ENCODE measurements at regions not wholly inside any gene's neighbourhood (a gene's known extent, or its start where the extent isn't known, plus 50 kb on each side); places are given as distances from the start of the nearest gene placed in this dataset.

DNA sequence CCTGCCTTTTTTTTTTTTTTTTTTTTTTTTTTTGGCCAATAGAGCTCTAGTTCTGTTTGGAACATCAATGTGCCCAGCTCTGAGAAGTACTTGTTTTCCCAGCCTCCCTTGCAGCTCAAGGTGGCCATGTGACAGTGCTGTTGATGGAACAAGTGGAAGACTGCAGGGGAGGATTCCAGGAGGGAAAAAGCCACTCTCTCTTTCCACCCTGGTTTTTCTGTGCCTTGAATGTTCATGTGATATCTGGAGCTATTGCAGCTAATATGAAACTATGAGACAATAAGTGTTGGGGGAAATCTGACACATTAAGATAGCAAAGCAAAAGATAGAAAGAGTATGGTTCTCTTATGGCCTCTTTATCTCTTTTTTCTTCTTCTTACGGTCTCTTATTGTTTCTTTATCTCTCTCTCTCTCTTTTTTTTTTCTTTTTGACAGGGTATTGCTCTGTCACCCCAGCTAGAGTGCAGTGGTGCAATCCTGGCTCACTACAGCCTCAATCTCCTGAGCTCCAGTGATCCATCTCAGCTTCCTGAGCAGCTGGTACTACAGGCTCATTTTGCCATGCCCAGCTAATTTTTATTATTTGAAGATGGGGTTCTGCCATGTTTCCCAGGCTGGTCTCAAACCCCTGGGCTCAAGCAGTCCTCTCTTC is 192.0 kb upstream of the LNX1 start:
- H3K9me3 ChIP-seq: no peaks in the 10 kb centered on the region
- TF ChIP-seq, protein P1, sequence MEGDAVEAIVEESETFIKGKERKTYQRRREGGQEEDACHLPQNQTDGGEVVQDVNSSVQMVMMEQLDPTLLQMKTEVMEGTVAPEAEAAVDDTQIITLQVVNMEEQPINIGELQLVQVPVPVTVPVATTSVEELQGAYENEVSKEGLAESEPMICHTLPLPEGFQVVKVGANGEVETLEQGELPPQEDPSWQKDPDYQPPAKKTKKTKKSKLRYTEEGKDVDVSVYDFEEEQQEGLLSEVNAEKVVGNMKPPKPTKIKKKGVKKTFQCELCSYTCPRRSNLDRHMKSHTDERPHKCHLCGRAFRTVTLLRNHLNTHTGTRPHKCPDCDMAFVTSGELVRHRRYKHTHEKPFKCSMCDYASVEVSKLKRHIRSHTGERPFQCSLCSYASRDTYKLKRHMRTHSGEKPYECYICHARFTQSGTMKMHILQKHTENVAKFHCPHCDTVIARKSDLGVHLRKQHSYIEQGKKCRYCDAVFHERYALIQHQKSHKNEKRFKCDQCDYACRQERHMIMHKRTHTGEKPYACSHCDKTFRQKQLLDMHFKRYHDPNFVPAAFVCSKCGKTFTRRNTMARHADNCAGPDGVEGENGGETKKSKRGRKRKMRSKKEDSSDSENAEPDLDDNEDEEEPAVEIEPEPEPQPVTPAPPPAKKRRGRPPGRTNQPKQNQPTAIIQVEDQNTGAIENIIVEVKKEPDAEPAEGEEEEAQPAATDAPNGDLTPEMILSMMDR (IDR thresholded peaks at IDR 0.05): no peak
- no peak overlapping the region for H3K27ac ChIP-seq
- no peaks in the 10 kb centered on the region for H3K36me3 ChIP-seq
- H3K4me3 ChIP-seq: no peak overlapping the region
- 23 to 71% methylated on average over 1 of the region's 1 CpG for whole genome bisulfite sequencing, 2 donors
- ATAC-seq (no peak), DNase-seq (no peak)
- intact Hi-C loops (cut with DNase I): no loop called here
- H3K4me1 ChIP-seq: peaks cover 0 to 9% (median 0%) of the 10 kb centered on the region in 9 donors
- peaks cover 0 to 7% (median 5%) of the 10 kb centered on the region in 7 donors for H3K27me3 ChIP-seq

DNA sequence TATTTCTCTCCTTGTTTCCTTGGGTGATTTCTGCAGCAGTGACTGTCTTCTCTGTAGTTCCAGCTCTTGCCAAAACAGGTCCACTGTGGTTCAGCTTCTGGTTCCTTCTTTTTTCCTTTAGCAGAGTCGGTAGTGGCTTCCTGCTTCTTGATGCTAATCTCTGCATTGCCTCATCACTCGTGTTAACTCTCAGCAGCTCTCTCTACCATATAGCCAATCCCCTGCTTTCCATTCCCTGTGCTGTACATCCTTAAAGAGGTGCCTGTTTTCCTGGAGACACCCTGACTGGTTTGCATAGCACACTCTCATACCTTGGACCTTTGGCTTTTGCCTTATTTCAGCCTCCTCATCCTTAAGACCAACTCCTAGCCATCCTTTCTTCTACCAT is 191.2 kb upstream of the LNX1 start:
- intact Hi-C loops (cut with DNase I): no loop called here
- DNase-seq (no peak), ATAC-seq (no peak)
- no peaks in the 10 kb centered on the region for H3K36me3 ChIP-seq
- no peak overlapping the region for H3K4me3 ChIP-seq
- H3K4me1 ChIP-seq: peaks cover 0 to 9% (median 0%) of the 10 kb centered on the region in 9 donors
- H3K27ac ChIP-seq: no peak overlapping the region
- H3K27me3 ChIP-seq: peaks cover 0 to 7% (median 5%) of the 10 kb centered on the region in 7 donors
- TF ChIP-seq, protein P1 (IDR thresholded peaks at IDR 0.05): no peak
- WGBS, 2 donors: 25% methylated on average over 2 of the region's 2 CpGs
- H3K9me3 ChIP-seq: no peaks in the 10 kb centered on the region

DNA sequence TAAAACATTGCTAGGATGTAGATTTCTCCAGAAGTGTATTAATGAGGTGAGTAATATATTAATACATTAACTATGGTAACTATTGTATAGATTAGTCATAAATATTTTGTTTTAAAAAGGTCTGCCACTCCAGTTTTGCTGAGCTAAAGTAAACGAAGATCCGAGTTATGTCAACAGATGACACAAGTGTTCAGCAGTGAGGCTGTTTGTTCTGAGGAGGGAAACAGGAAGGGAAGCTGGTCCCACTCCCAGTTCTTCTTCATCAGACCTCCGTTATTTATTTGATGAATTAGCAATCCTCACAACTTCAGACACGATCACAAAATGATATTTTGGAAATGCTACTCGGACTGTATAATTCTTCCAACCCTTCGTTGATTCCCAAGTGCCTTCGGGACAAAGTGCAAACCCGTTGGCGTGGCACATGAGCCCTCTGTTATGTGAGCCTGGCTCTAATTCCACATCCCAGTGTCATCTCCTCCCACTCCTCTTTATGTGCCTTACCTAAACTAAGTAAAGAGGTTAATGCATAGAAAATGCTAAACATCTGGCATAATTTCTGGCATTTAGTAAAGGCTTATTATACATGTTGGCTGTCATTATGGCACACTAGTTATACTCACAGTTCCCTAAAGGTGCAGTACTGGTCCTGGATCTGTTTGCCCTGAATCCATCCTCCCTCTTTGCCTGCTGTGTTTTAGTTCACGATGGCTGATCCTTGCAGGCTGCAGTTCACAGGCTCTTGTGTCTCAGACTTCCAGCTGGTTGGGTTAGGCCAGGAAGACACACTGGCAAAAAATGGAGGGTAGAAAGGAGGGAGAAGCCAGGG is 190.6 kb upstream of the LNX1 start:
- H3K27ac ChIP-seq: no peak overlapping the region
- intact Hi-C loops (cut with DNase I): no loop called here
- no peak for ATAC-seq

DNA sequence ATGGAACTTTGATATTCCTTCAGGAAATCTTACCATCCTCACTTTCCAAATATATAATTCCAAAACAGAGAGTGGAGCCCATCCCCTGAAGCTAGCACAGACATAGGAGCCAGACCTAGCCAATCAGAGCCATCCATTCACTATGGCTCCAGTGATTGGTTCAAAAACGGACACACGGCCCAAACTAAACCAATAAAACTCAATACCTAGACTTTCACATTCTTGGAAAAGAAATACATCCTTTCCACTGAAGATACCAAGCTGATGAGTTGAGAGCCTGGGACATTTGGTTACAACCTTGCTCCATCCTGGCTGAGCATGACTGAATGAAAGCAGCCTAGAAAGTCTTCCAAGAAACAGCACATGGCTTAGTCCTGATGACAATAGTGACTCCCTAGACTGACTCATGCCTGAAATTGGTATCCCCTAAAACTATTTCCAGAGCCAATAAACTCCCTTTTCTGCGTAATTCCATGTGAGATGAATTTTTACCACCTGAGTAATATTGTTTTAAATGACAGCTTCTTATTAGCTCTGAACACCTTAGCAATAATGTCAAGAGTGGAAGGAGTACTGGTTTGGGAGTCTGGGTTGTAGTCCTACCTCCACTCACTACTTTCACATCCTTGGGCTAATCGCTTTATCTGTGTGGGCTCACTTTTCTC is 189.6 kb upstream of the LNX1 start:
- TF ChIP-seq, protein P1 (IDR thresholded peaks at IDR 0.05): no peak
- intact Hi-C loops (cut with DNase I): no loop called here
- Histone ChIP-seq H3K4me1 (peaks cover 0 to 6% (median 0%) of the 10 kb centered on the region in 9 donors), H3K36me3 (no peaks in the 10 kb centered on the region), H3K4me3 (no peak overlapping the region), H3K9me3 (no peaks in the 10 kb centered on the region), H3K27ac (no peak overlapping the region), H3K27me3 (peaks cover 0 to 7% (median 5%) of the 10 kb centered on the region in 7 donors)
- ATAC-seq (peak in 1 of 8 donors; percentile 42), DNase-seq (no peak)
- WGBS, 2 donors: 88 to 94% methylated on average over 4 of the region's 4 CpGs

More for the DNA sequence above, 190.6 kb upstream of the LNX1 start:
- Histone ChIP-seq H3K9me3 (no peaks in the 10 kb centered on the region), H3K36me3 (no peaks in the 10 kb centered on the region), H3K27me3 (peaks cover 0 to 7% (median 5%) of the 10 kb centered on the region in 7 donors), H3K4me1 (peaks cover 0 to 6% (median 0%) of the 10 kb centered on the region in 9 donors), H3K4me3 (no peak overlapping the region)
- no peak for DNase-seq
- TF ChIP-seq, protein P1 (IDR thresholded peaks at IDR 0.05): no peak
- 56 to 61% methylated on average over 10 of the region's 10 CpGs for WGBS, 2 donors
